Liver (tissue), 3 donors: ENCODE measurements at regions not wholly inside any gene's neighbourhood (a gene's known extent, or its start where the extent isn't known, plus 50 kb on each side); places are given as distances from the start of the nearest gene placed in this dataset.

Source experiments
- ATF3 ChIP-seq: IDR thresholded peaks from 2 replicates; pipeline ENCODE4 v1.6.1; 2016; ENCODE audit warnings: antibody characterized with exemption
- CTCF ChIP-seq: fragments of 150-350 bp; IDR thresholded peaks from 2 replicates; pipeline ENCODE4 v1.5.1; 2017; ENCODE audit warnings: improper control_type of control experiment, low read depth, low read length; ENCODE audit not compliant: missing input control
- EGR1 ChIP-seq, 2 donors: IDR thresholded peaks; 2 replicates each; pipeline ENCODE4 v1.6.1; 2016 to 2018; ENCODE audit warnings: antibody characterized with exemption in 2 of 2, low read depth in 2 of 2
- GABPA ChIP-seq, 2 donors: IDR thresholded peaks in 1 of 2; conservative IDR thresholded peaks in 1 of 2; 2 replicates each; pipeline ENCODE4 v1.6.1; 2016; ENCODE audit warnings: antibody characterized with exemption in 2 of 2, mild to moderate bottlenecking in 1 of 2, moderate library complexity in 1 of 2
- JUND ChIP-seq, 2 donors: IDR thresholded peaks; 2 replicates each; pipeline ENCODE4 v1.6.1; 2016; ENCODE audit warnings: antibody characterized with exemption in 2 of 2
- MAX ChIP-seq: IDR thresholded peaks from 2 replicates; pipeline ENCODE4 v1.6.1; 2016; ENCODE audit warnings: antibody characterized with exemption
- NR2F2 ChIP-seq: IDR thresholded peaks from 2 replicates; pipeline ENCODE4 v1.6.1; 2016; ENCODE audit warnings: antibody characterized with exemption
- RAD21 ChIP-seq, 2 donors: IDR thresholded peaks; 2 replicates each; pipeline ENCODE4 v1.6.1; 2016; ENCODE audit warnings: antibody characterized with exemption in 2 of 2, mild to moderate bottlenecking in 2 of 2
- SP1 ChIP-seq: IDR thresholded peaks from 2 replicates; pipeline ENCODE4 v1.6.1; 2018; ENCODE audit warnings: antibody characterized with exemption, mild to moderate bottlenecking
- TAF1 ChIP-seq: conservative IDR thresholded peaks from 2 replicates; pipeline ENCODE4 v1.6.1; 2016; ENCODE audit warnings: antibody characterized with exemption, mild to moderate bottlenecking
- YY1 ChIP-seq: IDR thresholded peaks from 2 replicates; pipeline ENCODE4 v1.6.1; 2016; ENCODE audit warnings: antibody characterized with exemption, mild to moderate bottlenecking
- TF ChIP-seq, protein P1 (sequence below): IDR thresholded peaks from 2 replicates; pipeline ENCODE4 v1.6.1; 2016; ENCODE audit warnings: antibody characterized with exemption
- TF ChIP-seq, protein P2 (sequence below): IDR thresholded peaks from 2 replicates; pipeline ENCODE4 v1.6.1; 2016; ENCODE audit warnings: antibody characterized with exemption, mild to moderate bottlenecking
- donor health status: healthy.
- donor health status: healthy.

DNA sequence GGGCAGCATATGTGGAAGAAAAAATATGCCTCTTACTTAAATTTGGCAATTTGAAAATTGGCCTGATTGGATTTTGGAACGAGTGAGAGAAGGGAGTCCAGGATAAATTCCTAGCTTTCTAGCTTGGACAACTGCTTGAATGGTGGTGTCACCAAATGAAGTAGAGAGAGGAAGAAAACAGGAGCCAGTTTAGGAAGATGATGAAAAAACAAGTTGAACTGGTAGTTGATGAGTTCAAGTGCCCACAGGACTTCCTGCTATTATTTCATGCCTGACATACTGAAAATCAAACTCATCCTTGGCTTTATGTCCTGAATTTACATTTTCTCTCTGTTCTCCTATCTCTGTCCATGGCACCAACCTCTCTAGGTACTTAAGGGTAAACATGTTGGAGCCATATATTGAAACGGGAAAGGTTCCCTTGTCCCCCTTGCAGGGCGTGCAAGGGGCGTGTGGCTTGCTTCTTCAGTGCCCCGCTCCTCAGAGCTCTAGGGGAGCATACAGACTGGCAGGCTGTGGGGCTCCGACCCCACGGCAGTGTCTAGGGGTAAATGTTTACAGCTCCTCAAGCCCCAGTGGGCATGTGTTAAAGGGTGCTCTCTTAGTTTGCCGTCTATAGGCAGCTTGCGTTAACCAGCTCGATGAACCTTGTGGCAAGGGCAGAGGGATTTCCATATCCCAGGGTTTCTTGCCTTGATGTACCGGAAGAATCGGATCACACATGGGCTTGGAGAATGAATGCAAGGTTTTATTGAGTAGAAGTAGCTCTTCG, 250.7 kb upstream of the PGRMC2 start:
- no peak for TF ChIP-seq CTCF
- TF ChIP-seq MAX = no peak
- TF ChIP-seq TAF1 = no peak
- TF ChIP-seq SP1 = no peak
- TF ChIP-seq GABPA (IDR thresholded peaks at IDR 0.05 in 1 of 2, conservative IDR thresholded peaks at IDR 0.05 in 1 of 2) = no peak
- no peak for TF ChIP-seq ATF3
- no peak for TF ChIP-seq YY1
- no peak for TF ChIP-seq EGR1 (IDR thresholded peaks at IDR 0.05; ENCODE audit: low read depth in 2 of 2)
- TF ChIP-seq RAD21 (IDR thresholded peaks at IDR 0.05) = no peak
- no peak for TF ChIP-seq NR2F2
- TF ChIP-seq, protein P1, sequence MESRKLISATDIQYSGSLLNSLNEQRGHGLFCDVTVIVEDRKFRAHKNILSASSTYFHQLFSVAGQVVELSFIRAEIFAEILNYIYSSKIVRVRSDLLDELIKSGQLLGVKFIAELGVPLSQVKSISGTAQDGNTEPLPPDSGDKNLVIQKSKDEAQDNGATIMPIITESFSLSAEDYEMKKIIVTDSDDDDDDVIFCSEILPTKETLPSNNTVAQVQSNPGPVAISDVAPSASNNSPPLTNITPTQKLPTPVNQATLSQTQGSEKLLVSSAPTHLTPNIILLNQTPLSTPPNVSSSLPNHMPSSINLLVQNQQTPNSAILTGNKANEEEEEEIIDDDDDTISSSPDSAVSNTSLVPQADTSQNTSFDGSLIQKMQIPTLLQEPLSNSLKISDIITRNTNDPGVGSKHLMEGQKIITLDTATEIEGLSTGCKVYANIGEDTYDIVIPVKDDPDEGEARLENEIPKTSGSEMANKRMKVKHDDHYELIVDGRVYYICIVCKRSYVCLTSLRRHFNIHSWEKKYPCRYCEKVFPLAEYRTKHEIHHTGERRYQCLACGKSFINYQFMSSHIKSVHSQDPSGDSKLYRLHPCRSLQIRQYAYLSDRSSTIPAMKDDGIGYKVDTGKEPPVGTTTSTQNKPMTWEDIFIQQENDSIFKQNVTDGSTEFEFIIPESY = no peak
- TF ChIP-seq, protein P2, sequence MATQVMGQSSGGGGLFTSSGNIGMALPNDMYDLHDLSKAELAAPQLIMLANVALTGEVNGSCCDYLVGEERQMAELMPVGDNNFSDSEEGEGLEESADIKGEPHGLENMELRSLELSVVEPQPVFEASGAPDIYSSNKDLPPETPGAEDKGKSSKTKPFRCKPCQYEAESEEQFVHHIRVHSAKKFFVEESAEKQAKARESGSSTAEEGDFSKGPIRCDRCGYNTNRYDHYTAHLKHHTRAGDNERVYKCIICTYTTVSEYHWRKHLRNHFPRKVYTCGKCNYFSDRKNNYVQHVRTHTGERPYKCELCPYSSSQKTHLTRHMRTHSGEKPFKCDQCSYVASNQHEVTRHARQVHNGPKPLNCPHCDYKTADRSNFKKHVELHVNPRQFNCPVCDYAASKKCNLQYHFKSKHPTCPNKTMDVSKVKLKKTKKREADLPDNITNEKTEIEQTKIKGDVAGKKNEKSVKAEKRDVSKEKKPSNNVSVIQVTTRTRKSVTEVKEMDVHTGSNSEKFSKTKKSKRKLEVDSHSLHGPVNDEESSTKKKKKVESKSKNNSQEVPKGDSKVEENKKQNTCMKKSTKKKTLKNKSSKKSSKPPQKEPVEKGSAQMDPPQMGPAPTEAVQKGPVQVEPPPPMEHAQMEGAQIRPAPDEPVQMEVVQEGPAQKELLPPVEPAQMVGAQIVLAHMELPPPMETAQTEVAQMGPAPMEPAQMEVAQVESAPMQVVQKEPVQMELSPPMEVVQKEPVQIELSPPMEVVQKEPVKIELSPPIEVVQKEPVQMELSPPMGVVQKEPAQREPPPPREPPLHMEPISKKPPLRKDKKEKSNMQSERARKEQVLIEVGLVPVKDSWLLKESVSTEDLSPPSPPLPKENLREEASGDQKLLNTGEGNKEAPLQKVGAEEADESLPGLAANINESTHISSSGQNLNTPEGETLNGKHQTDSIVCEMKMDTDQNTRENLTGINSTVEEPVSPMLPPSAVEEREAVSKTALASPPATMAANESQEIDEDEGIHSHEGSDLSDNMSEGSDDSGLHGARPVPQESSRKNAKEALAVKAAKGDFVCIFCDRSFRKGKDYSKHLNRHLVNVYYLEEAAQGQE = no peak
- TF ChIP-seq JUND (IDR thresholded peaks at IDR 0.05) = no peak
